IMR-90 (cell line): ENCODE measurements at regions not wholly inside any gene's neighbourhood (a gene's known extent, or its start where the extent isn't known, plus 50 kb on each side); places are given as distances from the start of the nearest gene placed in this dataset.

Source experiments
- CTCF ChIP-seq: conservative IDR thresholded peaks from 2 replicates; pipeline ENCODE4 v1.5.1; 2012; ENCODE audit warnings: mild to moderate bottlenecking, low read depth, low read length, improper control_type of control experiment
- MXI1 ChIP-seq: IDR thresholded peaks from 2 replicates; pipeline ENCODE4 v1.6.1; 2012; ENCODE audit warnings: low read depth, mild to moderate bottlenecking, low read length, moderate library complexity, borderline replicate concordance
- POLR2A ChIP-seq: IDR thresholded peaks from 2 replicates; pipeline ENCODE4 v1.6.1; 2012; ENCODE audit warnings: mild to moderate bottlenecking, low read depth, low read length
- RAD21 ChIP-seq: IDR thresholded peaks from 2 replicates; pipeline ENCODE4 v1.6.1; 2012; ENCODE audit warnings: low read length, improper control_type of control experiment
- RFX5 ChIP-seq: IDR thresholded peaks from 2 replicates; pipeline ENCODE4 v1.8.0; 2012; ENCODE audit warnings: low read depth, mild to moderate bottlenecking, low read length, moderate library complexity
- SMC3 ChIP-seq: fragments of 150-350 bp; IDR thresholded peaks from 2 replicates; pipeline ENCODE4 v1.6.1; 2016; ENCODE audit warnings: low read depth, mild to moderate bottlenecking, antibody characterized with exemption, low read length, moderate library complexity
- USF2 ChIP-seq: fragments of 150-350 bp; IDR thresholded peaks from 2 replicates; pipeline ENCODE4 v1.6.1; 2017; ENCODE audit warnings: mild to moderate bottlenecking, antibody characterized with exemption, low read length, low read depth

- TF ChIP-seq SMC3 (no peak), CTCF (no peak), POLR2A (no peak), MXI1 (no peak), USF2 (no peak), RFX5 (no peak), RAD21 (no peak)
These were observed 99.1 kb downstream of the ZNF365 start for GRCh38 chr10:62473241-62473640.
